Colonic mucosa (tissue), 4 donors: ENCODE measurements at regions not wholly inside any gene's neighbourhood (a gene's known extent, or its start where the extent isn't known, plus 50 kb on each side); places are given as distances from the start of the nearest gene placed in this dataset.

Experiments
- DNase-seq: peaks from one replicate; pipeline ENCODE4 v3.0.0-alpha.2; 2020
- H3K27ac ChIP-seq: fragments of 200-600 bp; one replicate; pipeline ENCODE4 v1.8.0; 2021
- H3K27me3 ChIP-seq: fragments of 200-600 bp; one replicate; pipeline ENCODE4 v1.8.0; 2021
- H3K36me3 ChIP-seq: fragments of 200-600 bp; one replicate; pipeline ENCODE4 v1.8.0; 2021
- H3K4me1 ChIP-seq: fragments of 200-600 bp; one replicate; pipeline ENCODE4 v1.8.0; 2021; ENCODE audit warnings: mild to moderate bottlenecking
- H3K4me3 ChIP-seq: fragments of 200-600 bp; one replicate; pipeline ENCODE4 v1.8.0; 2021
- H3K9ac ChIP-seq, 2 donors: one replicate each; pipeline ENCODE4 v1.7.0; 2013; ENCODE audit warnings: control low read depth in 2 of 2, low read depth in 2 of 2, low read length in 2 of 2
- H3K9me3 ChIP-seq: fragments of 200-600 bp; one replicate; pipeline ENCODE4 v1.8.0; 2021
- CTCF ChIP-seq: fragments of 200-600 bp; IDR thresholded peaks from one replicate; pipeline ENCODE4 v1.8.0; 2022; ENCODE audit warnings: antibody characterized with exemption, mild to moderate bottlenecking
- intact Hi-C: fragments of 100-400 bp; cut with DNase I; formaldehyde crosslinking; loops from one replicate; pipeline ENCODE4 v1.14.1; 2022
- donor health status: healthy.
- donor health status: DM: no; HTN: no; CAD: no.
- donor health status: DM: no; HTN: no; CAD: no.

GRCh38 chr5:76030343-76030742, 52.8 kb upstream of the SV2C start:
- no peaks in the 10 kb centered on the region for H3K9me3 ChIP-seq
- no peak for TF ChIP-seq CTCF
- H3K4me3 ChIP-seq: no peak overlapping the region
- H3K4me1 ChIP-seq: no peaks in the 10 kb centered on the region
- no peak overlapping the region for H3K27ac ChIP-seq
- intact Hi-C loops: no loop called here
- H3K27me3 ChIP-seq: no peaks in the 10 kb centered on the region
- no peak overlapping the region for H3K9ac ChIP-seq
- no peak for DNase-seq
- no peaks in the 10 kb centered on the region for H3K36me3 ChIP-seq

- H3K9ac ChIP-seq: no peak overlapping the region
- H3K4me1 ChIP-seq: no peaks in the 10 kb centered on the region
- TF ChIP-seq CTCF: no peak
- H3K27me3 ChIP-seq: no peaks in the 10 kb centered on the region
- no peaks in the 10 kb centered on the region for H3K36me3 ChIP-seq
- no peaks in the 10 kb centered on the region for H3K9me3 ChIP-seq
- no peak overlapping the region for H3K4me3 ChIP-seq
- DNase-seq: no peak
- no peak overlapping the region for H3K27ac ChIP-seq
- intact Hi-C loops: no loop called here
Observed at GRCh38 chr5:76029739-76030138, 53.4 kb upstream of the SV2C start.

- no peak for TF ChIP-seq CTCF
- H3K27me3 ChIP-seq: no peaks in the 10 kb centered on the region
- no peaks in the 10 kb centered on the region for H3K9me3 ChIP-seq
- intact Hi-C loops: no loop called here
- H3K36me3 ChIP-seq: no peaks in the 10 kb centered on the region
- DNase-seq: no peak
- no peak overlapping the region for H3K9ac ChIP-seq
- no peak overlapping the region for H3K27ac ChIP-seq
- H3K4me1 ChIP-seq: no peaks in the 10 kb centered on the region
- H3K4me3 ChIP-seq: no peak overlapping the region
Observed at GRCh38 chr5:76025790-76026189, 57.4 kb upstream of the SV2C start.

GRCh38 chr5:76025069-76025468, 58.1 kb upstream of the SV2C start:
- Histone ChIP-seq H3K4me1 (no peaks in the 10 kb centered on the region), H3K36me3 (no peaks in the 10 kb centered on the region), H3K27ac (no peak overlapping the region), H3K27me3 (no peaks in the 10 kb centered on the region), H3K4me3 (no peak overlapping the region), H3K9me3 (no peaks in the 10 kb centered on the region), H3K9ac (no peak overlapping the region)
- TF ChIP-seq CTCF: no peak
- DNase-seq: no peak
- intact Hi-C loops: no loop called here

- H3K27ac ChIP-seq: no peak overlapping the region
- H3K9me3 ChIP-seq: no peaks in the 10 kb centered on the region
- no peak for TF ChIP-seq CTCF
- DNase-seq: no peak
- no peak overlapping the region for H3K4me3 ChIP-seq
- H3K4me1 ChIP-seq: no peaks in the 10 kb centered on the region
- H3K36me3 ChIP-seq: no peaks in the 10 kb centered on the region
- H3K9ac ChIP-seq: no peak overlapping the region
- H3K27me3 ChIP-seq: no peaks in the 10 kb centered on the region
- intact Hi-C loops: no loop called here
Observed at GRCh38 chr5:76022611-76023010, 60.6 kb upstream of the SV2C start.
